ENCODE measurements at regions not wholly inside any gene's neighbourhood (a gene's known extent, or its start where the extent isn't known, plus 50 kb on each side); places are given as distances from the start of the nearest gene placed in this dataset.

GRCh38 chrX:1895583-1895982 is 280.7 kb downstream of the ASMT start:
- Histone ChIP-seq H3K9me3 (ENCODE audit: control extremely low read depth in 1 of 3, control insufficient read depth in 2 of 3, insufficient read depth in 1 of 3, low read length in 2 of 3) (peaks cover 0 to 8% (median 0%) of the 10 kb centered on the region in 3 donors), H3K9ac (ENCODE audit: low read length) (no peak overlapping the region), H3K27ac (ENCODE audit: low read length in 2 of 2) (no peak overlapping the region), H3K27me3 (replicated peaks in 1 of 4; ENCODE audit: control extremely low read depth in 1 of 4, control insufficient read depth in 3 of 4, insufficient read depth in 4 of 4, low read length in 3 of 4) (peaks cover 0 to 2% (median 0%) of the 10 kb centered on the region in 4 experiments), H3K4me1 (ENCODE audit: control insufficient read depth in 2 of 2, insufficient read depth in 2 of 2, low read length in 2 of 2) (no peaks in the 10 kb centered on the region), H3K4me3 (ENCODE audit: control extremely low read depth in 1 of 5, extremely low read depth in 1 of 5, insufficient read depth in 1 of 5, low read depth in 2 of 5, low read length in 4 of 5) (no peak overlapping the region), H3K36me3 (replicated peaks in 1 of 2; ENCODE audit: control extremely low read depth in 1 of 2, control insufficient read depth in 1 of 2, extremely low read depth in 1 of 2, insufficient read depth in 2 of 2, low read length in 1 of 2) (no peaks in the 10 kb centered on the region), H3K4me2 (replicated peaks; ENCODE audit: low read depth, low read length, poor library complexity, severe bottlenecking) (no peak overlapping the region), H4K20me1 (ENCODE audit: control insufficient read depth, insufficient read depth, low read length, poor library complexity, severe bottlenecking) (no peaks in the 10 kb centered on the region), H2AFZ (ENCODE audit: insufficient read depth, low read depth, low read length, poor library complexity, severe bottlenecking) (no peak overlapping the region), H3K79me2 (ENCODE audit: control insufficient read depth, insufficient read depth, low read length) (no peaks in the 10 kb centered on the region)
- ATAC-seq (ENCODE audit: low read depth) (no peak), DNase-seq (no peak)
- Mint-ChIP-seq H3K4me1 (no peaks in the 10 kb centered on the region), H3K27ac (no peak overlapping the region), H3K9me3 (ENCODE audit: insufficient read depth) (no peaks in the 10 kb centered on the region), H3K27me3 (peaks cover 13% of the 10 kb centered on the region), H3K4me3 (no peak overlapping the region)
- TF ChIP-seq EZH2 (IDR thresholded peaks at IDR 0.05; ENCODE audit: borderline replicate concordance, insufficient read depth, low read depth, low read length, poor library complexity, severe bottlenecking) (no peak), CTCF (IDR thresholded peaks at IDR 0.05) (no peak)
- ChIA-PET POLR2A (no interaction called here), CTCF (no interaction called here)
- intact Hi-C loops (cut with micrococcal nuclease), result no loop called here

- Histone ChIP-seq H3K79me2 (ENCODE audit: control insufficient read depth, insufficient read depth, low read length) (no peaks in the 10 kb centered on the region), H3K9ac (ENCODE audit: low read length) (no peak overlapping the region), H3K9me3 (ENCODE audit: control extremely low read depth in 1 of 3, control insufficient read depth in 2 of 3, insufficient read depth in 1 of 3, low read length in 2 of 3) (no peaks in the 10 kb centered on the region), H3K4me1 (ENCODE audit: control insufficient read depth in 2 of 2, insufficient read depth in 2 of 2, low read length in 2 of 2) (no peaks in the 10 kb centered on the region), H3K27me3 (replicated peaks in 1 of 4; ENCODE audit: control extremely low read depth in 1 of 4, control insufficient read depth in 3 of 4, insufficient read depth in 4 of 4, low read length in 3 of 4) (peaks cover 0 to 9% (median 0%) of the 10 kb centered on the region in 4 experiments), H4K20me1 (ENCODE audit: control insufficient read depth, insufficient read depth, low read length, poor library complexity, severe bottlenecking) (no peaks in the 10 kb centered on the region), H3K36me3 (replicated peaks in 1 of 2; ENCODE audit: control extremely low read depth in 1 of 2, control insufficient read depth in 1 of 2, extremely low read depth in 1 of 2, insufficient read depth in 2 of 2, low read length in 1 of 2) (no peaks in the 10 kb centered on the region), H2AFZ (ENCODE audit: insufficient read depth, low read depth, low read length, poor library complexity, severe bottlenecking) (no peak overlapping the region), H3K4me2 (replicated peaks; ENCODE audit: low read depth, low read length, poor library complexity, severe bottlenecking) (no peak overlapping the region), H3K4me3 (ENCODE audit: control extremely low read depth in 1 of 5, extremely low read depth in 1 of 5, insufficient read depth in 1 of 5, low read depth in 2 of 5, low read length in 4 of 5) (no peak overlapping the region), H3K27ac (ENCODE audit: low read length in 2 of 2) (no peak overlapping the region)
- TF ChIP-seq CTCF (IDR thresholded peaks at IDR 0.05) (no peak), EZH2 (IDR thresholded peaks at IDR 0.05; ENCODE audit: borderline replicate concordance, insufficient read depth, low read depth, low read length, poor library complexity, severe bottlenecking) (no peak)
- Mint-ChIP-seq H3K27ac (no peak overlapping the region), H3K4me1 (no peaks in the 10 kb centered on the region), H3K27me3 (peaks cover 16% of the 10 kb centered on the region), H3K4me3 (no peak overlapping the region), H3K9me3 (ENCODE audit: insufficient read depth) (no peaks in the 10 kb centered on the region)
- WGBS (ENCODE audit: insufficient coverage), result 93% methylated on average over 5 of the region's 12 CpGs
- CTCF ChIA-PET, result no interaction called here
- ATAC-seq (ENCODE audit: low read depth), result no peak
- intact Hi-C loops (cut with micrococcal nuclease), result no loop called here
- no peak for DNase-seq
- POLR2A ChIA-PET, result no interaction called here
Measured at GRCh38 chrX:1899841-1900240, 285.0 kb downstream of the ASMT start.
